Neural cell (in vitro differentiated cells): ENCODE measurements at regions not wholly inside any gene's neighbourhood (a gene's known extent, or its start where the extent isn't known, plus 50 kb on each side); places are given as distances from the start of the nearest gene placed in this dataset.

Experiments
- EP300 ChIP-seq: fragments of 450-650 bp; conservative IDR thresholded peaks from 2 replicates; pipeline ENCODE4 v1.6.1; 2014; ENCODE audit warnings: antibody characterized with exemption, mild to moderate bottlenecking, moderate library complexity; ENCODE audit not compliant: poor library complexity, severe bottlenecking
- EZH2 ChIP-seq: fragments of 200-600, 300-800 bp; shearing (Covaris generic), sonication (generic); IDR thresholded peaks from 2 replicates; pipeline ENCODE4 v1.6.1; 2014; ENCODE audit warnings: antibody characterized with exemption, low read length, borderline replicate concordance, mild to moderate bottlenecking; ENCODE audit not compliant: insufficient read depth, poor library complexity, severe bottlenecking
- MXI1 ChIP-seq: fragments of 450-650 bp; conservative IDR thresholded peaks from 2 replicates; pipeline ENCODE4 v1.6.1; 2014; ENCODE audit warnings: antibody characterized with exemption, mild to moderate bottlenecking; ENCODE audit not compliant: poor library complexity, severe bottlenecking
- POLR2AphosphoS5 ChIP-seq: IDR thresholded peaks from 2 replicates; pipeline ENCODE4 v1.6.1; 2012
- RAD21 ChIP-seq: fragments of 450-650 bp; conservative IDR thresholded peaks from 2 replicates; pipeline ENCODE4 v1.6.1; 2014; ENCODE audit warnings: antibody characterized with exemption, mild to moderate bottlenecking, moderate library complexity
- SMC3 ChIP-seq: fragments of 450-650 bp; conservative IDR thresholded peaks from 2 replicates; pipeline ENCODE4 v1.6.1; 2014; ENCODE audit warnings: antibody characterized with exemption, mild to moderate bottlenecking, moderate library complexity; ENCODE audit not compliant: poor library complexity
- TAF1 ChIP-seq: IDR thresholded peaks from 2 replicates; pipeline ENCODE4 v1.6.1; 2012; ENCODE audit warnings: low read depth
- TF ChIP-seq, protein P1 (sequence below): fragments of 450-650 bp; IDR thresholded peaks from 2 replicates; pipeline ENCODE4 v1.5.1; 2014; ENCODE audit warnings: antibody characterized with exemption, mild to moderate bottlenecking, moderate library complexity; ENCODE audit not compliant: poor library complexity, severe bottlenecking
- TF ChIP-seq, protein P2 (sequence below): IDR thresholded peaks from 2 replicates; pipeline ENCODE4 v1.6.1; 2012; ENCODE audit warnings: borderline replicate concordance

DNA sequence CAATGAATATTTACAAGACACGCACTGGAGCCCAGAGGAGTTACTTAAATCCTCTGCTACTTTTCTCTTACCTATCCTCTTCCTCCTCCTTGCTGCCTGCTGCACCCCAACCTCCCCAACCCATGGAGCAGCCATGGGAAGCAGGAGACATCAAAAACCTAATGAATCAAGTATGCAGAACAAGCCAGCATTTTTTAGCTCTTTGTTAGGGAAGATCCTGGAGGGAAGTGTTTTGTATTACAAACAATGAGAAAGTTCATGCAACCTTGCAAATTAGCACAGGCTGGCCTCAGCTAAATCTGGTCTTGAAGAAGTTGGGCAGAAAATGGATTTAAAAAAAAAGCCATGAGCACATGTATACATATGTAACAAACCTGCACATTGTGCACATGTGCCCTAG, 498.8 kb downstream of the KIF4B start:
- TF ChIP-seq EZH2 (no peak), RAD21 (no peak), EP300 (no peak), POLR2AphosphoS5 (no peak), MXI1 (no peak), TAF1 (no peak), SMC3 (no peak)
- TF ChIP-seq, protein P1, sequence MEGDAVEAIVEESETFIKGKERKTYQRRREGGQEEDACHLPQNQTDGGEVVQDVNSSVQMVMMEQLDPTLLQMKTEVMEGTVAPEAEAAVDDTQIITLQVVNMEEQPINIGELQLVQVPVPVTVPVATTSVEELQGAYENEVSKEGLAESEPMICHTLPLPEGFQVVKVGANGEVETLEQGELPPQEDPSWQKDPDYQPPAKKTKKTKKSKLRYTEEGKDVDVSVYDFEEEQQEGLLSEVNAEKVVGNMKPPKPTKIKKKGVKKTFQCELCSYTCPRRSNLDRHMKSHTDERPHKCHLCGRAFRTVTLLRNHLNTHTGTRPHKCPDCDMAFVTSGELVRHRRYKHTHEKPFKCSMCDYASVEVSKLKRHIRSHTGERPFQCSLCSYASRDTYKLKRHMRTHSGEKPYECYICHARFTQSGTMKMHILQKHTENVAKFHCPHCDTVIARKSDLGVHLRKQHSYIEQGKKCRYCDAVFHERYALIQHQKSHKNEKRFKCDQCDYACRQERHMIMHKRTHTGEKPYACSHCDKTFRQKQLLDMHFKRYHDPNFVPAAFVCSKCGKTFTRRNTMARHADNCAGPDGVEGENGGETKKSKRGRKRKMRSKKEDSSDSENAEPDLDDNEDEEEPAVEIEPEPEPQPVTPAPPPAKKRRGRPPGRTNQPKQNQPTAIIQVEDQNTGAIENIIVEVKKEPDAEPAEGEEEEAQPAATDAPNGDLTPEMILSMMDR: no peak
- TF ChIP-seq, protein P2, sequence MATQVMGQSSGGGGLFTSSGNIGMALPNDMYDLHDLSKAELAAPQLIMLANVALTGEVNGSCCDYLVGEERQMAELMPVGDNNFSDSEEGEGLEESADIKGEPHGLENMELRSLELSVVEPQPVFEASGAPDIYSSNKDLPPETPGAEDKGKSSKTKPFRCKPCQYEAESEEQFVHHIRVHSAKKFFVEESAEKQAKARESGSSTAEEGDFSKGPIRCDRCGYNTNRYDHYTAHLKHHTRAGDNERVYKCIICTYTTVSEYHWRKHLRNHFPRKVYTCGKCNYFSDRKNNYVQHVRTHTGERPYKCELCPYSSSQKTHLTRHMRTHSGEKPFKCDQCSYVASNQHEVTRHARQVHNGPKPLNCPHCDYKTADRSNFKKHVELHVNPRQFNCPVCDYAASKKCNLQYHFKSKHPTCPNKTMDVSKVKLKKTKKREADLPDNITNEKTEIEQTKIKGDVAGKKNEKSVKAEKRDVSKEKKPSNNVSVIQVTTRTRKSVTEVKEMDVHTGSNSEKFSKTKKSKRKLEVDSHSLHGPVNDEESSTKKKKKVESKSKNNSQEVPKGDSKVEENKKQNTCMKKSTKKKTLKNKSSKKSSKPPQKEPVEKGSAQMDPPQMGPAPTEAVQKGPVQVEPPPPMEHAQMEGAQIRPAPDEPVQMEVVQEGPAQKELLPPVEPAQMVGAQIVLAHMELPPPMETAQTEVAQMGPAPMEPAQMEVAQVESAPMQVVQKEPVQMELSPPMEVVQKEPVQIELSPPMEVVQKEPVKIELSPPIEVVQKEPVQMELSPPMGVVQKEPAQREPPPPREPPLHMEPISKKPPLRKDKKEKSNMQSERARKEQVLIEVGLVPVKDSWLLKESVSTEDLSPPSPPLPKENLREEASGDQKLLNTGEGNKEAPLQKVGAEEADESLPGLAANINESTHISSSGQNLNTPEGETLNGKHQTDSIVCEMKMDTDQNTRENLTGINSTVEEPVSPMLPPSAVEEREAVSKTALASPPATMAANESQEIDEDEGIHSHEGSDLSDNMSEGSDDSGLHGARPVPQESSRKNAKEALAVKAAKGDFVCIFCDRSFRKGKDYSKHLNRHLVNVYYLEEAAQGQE: no peak
